ENCODE measurements at regions not wholly inside any gene's neighbourhood (a gene's known extent, or its start where the extent isn't known, plus 50 kb on each side); places are given as distances from the start of the nearest gene placed in this dataset.

DNA sequence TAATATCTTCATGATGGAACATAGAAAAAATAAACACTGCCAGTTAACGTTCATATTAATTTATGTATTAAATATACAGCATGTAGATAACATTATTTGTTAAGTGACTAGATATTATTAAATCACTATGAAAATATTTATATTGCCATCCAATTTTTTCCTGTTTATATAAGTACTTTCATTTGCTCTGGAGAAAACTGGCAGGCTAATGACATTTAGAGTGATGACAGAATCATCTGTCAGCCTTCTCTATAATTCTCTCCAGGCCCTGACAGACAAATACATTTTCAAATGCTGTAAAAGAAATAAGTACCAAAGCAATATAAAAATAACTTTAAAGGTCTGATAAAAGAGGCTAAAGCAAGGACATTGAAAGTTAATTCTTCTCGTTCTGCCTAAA, 2556.7 kb upstream of the PCDH20 start:
- H3K4me1 ChIP-seq (ENCODE audit: control insufficient read depth in 1 of 2, low read depth in 2 of 2): no peaks in the 10 kb centered on the region
- no peaks in the 10 kb centered on the region for H3K36me3 ChIP-seq
- H3K9me3 ChIP-seq: no peaks in the 10 kb centered on the region
- no peak for DNase-seq (ENCODE audit: low spot score)
- no peak for ATAC-seq (ENCODE audit: insufficient number of reproducible peaks, low FRiP score, low read depth)
- H3K27ac ChIP-seq: no peak overlapping the region
- TF ChIP-seq, protein P1, sequence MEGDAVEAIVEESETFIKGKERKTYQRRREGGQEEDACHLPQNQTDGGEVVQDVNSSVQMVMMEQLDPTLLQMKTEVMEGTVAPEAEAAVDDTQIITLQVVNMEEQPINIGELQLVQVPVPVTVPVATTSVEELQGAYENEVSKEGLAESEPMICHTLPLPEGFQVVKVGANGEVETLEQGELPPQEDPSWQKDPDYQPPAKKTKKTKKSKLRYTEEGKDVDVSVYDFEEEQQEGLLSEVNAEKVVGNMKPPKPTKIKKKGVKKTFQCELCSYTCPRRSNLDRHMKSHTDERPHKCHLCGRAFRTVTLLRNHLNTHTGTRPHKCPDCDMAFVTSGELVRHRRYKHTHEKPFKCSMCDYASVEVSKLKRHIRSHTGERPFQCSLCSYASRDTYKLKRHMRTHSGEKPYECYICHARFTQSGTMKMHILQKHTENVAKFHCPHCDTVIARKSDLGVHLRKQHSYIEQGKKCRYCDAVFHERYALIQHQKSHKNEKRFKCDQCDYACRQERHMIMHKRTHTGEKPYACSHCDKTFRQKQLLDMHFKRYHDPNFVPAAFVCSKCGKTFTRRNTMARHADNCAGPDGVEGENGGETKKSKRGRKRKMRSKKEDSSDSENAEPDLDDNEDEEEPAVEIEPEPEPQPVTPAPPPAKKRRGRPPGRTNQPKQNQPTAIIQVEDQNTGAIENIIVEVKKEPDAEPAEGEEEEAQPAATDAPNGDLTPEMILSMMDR (IDR thresholded peaks at IDR 0.05): no peak
- H3K4me3 ChIP-seq: no peak overlapping the region
- no peaks in the 10 kb centered on the region for H3K27me3 ChIP-seq (replicated peaks; ENCODE audit: insufficient read depth)

DNA sequence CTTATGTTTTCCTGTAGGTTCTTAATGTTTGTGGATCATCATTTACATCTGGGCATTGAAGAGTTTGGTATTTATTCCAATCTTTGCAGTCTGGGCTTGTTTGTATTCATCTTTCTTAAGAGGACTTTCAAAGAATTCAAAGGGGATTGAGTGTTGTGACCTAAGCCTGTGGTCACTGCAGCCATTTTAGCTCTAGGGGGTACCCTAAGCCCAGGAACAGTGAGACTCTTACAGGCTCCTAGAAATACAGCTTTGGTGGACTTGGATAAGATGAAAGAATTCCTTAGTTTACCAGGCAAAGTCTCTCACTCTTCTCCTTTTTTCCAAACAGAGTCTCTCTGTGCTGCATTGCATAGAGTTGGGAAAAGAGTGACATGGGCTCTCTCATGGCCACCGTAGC, 2539.0 kb upstream of the PCDH20 start:
- H3K36me3 ChIP-seq: no peaks in the 10 kb centered on the region
- no peaks in the 10 kb centered on the region for H3K27me3 ChIP-seq (replicated peaks; ENCODE audit: insufficient read depth)
- TF ChIP-seq, protein P1 (IDR thresholded peaks at IDR 0.05): no peak
- H3K27ac ChIP-seq: no peak overlapping the region
- no peaks in the 10 kb centered on the region for H3K9me3 ChIP-seq
- ATAC-seq (ENCODE audit: insufficient number of reproducible peaks, low FRiP score, low read depth) (no peak), DNase-seq (ENCODE audit: low spot score) (no peak)
- no peak overlapping the region for H3K4me3 ChIP-seq
- no peaks in the 10 kb centered on the region for H3K4me1 ChIP-seq (ENCODE audit: control insufficient read depth in 1 of 2, low read depth in 2 of 2)

DNA sequence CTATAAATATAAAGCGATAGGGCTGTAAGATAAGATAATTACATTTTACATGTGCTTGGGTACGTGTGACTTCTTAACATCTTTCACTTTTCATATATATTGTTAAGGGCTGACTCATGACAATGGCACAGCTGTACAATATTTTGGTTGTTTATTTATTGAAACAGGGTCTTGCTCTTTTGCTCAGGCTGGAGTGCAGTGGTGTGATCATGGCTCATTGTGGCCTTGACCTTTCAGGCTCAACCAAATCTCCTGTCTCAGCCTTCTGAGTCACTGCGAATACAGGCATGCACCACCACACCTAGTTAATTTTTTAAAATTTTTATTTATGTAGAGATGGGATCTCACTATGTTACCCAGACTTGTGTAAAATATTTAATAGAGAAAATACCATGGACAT, 2532.4 kb upstream of the PCDH20 start:
- H3K27ac ChIP-seq: no peak overlapping the region
- TF ChIP-seq, protein P1 (IDR thresholded peaks at IDR 0.05): no peak
- H3K27me3 ChIP-seq (replicated peaks; ENCODE audit: insufficient read depth): no peaks in the 10 kb centered on the region
- ATAC-seq (ENCODE audit: insufficient number of reproducible peaks, low FRiP score, low read depth) (no peak), DNase-seq (ENCODE audit: low spot score) (no peak)
- H3K4me3 ChIP-seq: no peak overlapping the region
- no peaks in the 10 kb centered on the region for H3K9me3 ChIP-seq
- no peaks in the 10 kb centered on the region for H3K4me1 ChIP-seq (ENCODE audit: control insufficient read depth in 1 of 2, low read depth in 2 of 2)
- H3K36me3 ChIP-seq: no peaks in the 10 kb centered on the region

DNA sequence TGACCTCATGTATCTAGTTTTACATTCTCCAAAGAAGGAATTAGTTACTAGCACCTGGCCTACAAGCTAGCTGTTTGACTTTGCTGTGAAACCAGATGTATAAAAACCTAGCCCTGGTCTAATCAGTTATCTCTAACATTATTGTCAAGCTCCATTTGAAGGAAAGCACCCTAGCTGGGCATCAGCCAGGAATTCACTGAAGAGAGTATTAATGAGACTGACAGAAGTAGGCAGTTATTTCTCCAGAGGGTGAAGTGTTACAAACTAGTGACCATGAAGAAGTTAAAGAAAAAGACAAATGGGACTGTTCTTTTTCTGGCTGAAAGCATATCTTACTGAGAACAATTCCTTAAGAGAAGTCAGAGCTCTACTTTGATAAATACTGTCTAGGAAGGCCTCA, 2529.3 kb upstream of the PCDH20 start:
- TF ChIP-seq, protein P1 (IDR thresholded peaks at IDR 0.05): no peak
- Histone ChIP-seq H3K4me3 (no peak overlapping the region), H3K9me3 (no peaks in the 10 kb centered on the region), H3K4me1 (ENCODE audit: control insufficient read depth in 1 of 2, low read depth in 2 of 2) (no peaks in the 10 kb centered on the region), H3K27ac (no peak overlapping the region), H3K36me3 (no peaks in the 10 kb centered on the region), H3K27me3 (replicated peaks; ENCODE audit: insufficient read depth) (no peaks in the 10 kb centered on the region)
- DNase-seq (ENCODE audit: low spot score) (no peak), ATAC-seq (ENCODE audit: insufficient number of reproducible peaks, low FRiP score, low read depth) (no peak)

DNA sequence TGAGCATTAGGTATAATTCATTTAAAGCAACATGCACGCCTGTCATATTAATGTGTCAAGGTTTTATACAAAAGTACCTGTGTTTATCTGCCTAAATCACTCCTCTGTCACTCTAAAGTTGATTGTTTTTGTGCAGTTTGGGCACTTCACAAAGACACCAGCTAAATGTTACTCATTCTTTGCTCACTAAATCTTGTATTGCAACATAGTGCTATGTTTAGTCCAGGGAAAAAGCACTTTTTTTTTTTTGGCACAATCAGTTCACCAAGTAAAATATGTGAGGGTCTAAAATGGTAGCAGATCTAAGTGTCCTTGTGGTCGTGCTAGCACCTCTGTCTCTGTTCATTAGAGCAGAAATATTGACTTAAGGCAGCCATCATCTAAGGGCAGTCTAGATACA, 2526.7 kb upstream of the PCDH20 start:
- Histone ChIP-seq H3K27me3 (replicated peaks; ENCODE audit: insufficient read depth) (no peaks in the 10 kb centered on the region), H3K4me3 (no peak overlapping the region), H3K27ac (no peak overlapping the region), H3K4me1 (ENCODE audit: control insufficient read depth in 1 of 2, low read depth in 2 of 2) (no peaks in the 10 kb centered on the region), H3K36me3 (no peaks in the 10 kb centered on the region), H3K9me3 (no peaks in the 10 kb centered on the region)
- no peak for DNase-seq (ENCODE audit: low spot score)
- ATAC-seq (ENCODE audit: insufficient number of reproducible peaks, low FRiP score, low read depth): no peak
- TF ChIP-seq, protein P1 (IDR thresholded peaks at IDR 0.05): no peak
